Midbrain (tissue), 1 donor: ENCODE measurements at regions not wholly inside any gene's neighbourhood (a gene's known extent, or its start where the extent isn't known, plus 50 kb on each side); places are given as distances from the start of the nearest gene placed in this dataset.
"Not testable (repeated sequence)": the region's sequence is repeated elsewhere in the genome, so short reads cannot be mapped to it uniquely, and the experiment has no call there.

Experiments
- DNase-seq: peaks from one replicate; lab custom pipeline; 2025; lab: John Stamatoyannopoulos, UW

DNA sequence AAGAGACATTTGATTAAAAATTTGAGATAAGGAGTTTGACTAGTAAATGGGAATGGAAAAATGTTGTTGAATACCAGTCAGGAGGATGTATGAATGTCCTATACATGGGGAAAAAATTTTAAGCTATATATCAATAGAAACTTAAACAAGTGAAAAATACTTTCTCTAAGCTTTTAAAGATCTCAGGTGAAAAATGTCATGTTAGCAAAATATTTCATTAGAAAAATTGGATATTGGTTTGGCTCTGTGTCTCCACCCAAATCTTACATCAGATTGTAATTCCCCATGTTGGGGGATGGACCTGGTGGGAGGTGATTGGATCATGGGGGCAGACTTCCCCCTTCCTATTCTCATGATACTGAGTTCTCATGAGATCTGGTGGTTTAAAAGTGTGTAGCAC is 279.6 kb upstream of the CADM2 start:
- no peak for DNase-seq

DNA sequence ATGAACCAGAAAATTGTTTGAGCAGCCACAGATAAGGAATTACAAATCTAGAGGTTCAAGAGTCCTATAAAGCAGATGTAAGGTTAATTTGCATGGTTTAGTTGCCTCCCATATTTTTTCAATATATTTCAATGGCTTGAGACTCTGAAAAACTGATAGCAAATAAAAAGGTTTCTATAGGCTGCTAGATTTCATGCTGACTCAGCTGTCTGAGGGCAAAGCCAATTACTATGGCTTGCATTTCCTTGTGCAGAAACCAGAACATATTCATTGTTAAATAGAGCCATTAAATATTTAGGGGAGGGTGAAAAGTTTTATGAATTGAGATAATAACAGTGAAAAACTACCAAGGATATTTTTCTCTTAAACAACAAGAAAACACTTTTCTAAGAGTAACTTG is 278.1 kb upstream of the CADM2 start:
- no peak for DNase-seq

DNA sequence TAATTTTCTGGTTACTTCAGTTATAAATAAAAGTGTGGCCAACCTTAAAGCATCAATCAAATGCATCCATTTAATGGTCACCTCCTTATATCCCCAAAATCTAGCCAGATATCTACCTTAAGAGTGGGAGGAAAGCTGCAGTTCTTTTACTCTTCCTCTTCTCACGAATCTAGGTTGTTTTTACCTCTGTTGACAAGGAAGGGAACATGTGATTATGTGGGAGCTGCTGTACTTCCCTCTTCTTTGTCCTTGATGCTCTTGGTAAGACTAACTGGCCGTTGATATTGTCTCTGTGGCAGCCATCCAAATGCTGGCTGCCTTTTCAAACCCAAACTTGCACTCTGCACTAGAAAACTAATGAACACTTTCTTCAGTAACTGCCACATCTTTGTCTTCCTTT is 275.3 kb upstream of the CADM2 start:
- no peak for DNase-seq

DNA sequence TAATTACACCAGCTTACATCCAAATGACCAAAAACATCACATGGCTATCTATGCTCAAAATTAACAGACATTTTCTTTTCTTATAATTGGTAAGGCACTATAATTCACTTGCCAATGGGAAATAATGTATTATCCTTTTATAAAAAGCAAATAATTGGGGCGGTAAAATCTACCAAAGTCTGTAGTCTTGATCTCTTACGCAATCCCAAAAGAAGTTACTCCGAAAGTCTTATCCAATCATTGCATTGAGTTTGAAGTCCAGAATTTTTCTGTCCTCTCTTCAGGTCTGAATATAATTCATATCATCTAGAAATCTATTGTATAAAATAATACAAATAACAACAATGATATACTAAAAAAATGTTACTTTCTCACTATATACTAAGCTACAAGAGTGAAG is 273.3 kb upstream of the CADM2 start:
- DNase-seq: no peak

DNA sequence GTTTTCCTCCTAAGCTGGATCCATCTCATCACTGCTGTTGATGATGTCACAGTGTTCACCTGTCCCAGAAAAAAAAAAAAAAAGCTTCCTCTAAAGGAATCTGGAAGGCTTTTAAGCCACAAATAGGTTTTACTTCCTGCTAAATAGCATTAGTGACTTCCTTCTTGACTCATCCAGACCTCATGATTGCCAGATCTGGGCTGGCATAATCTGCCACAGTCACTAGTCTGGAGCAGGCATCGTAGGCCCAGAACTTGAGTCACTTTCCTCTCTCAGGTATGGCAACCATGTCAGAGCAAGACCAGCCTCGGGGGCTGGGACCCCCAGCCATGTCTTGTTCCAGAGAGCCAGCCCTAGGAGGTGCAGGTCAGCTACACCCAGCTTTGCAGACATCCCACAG is 266.5 kb upstream of the CADM2 start:
- no peak for DNase-seq

DNA sequence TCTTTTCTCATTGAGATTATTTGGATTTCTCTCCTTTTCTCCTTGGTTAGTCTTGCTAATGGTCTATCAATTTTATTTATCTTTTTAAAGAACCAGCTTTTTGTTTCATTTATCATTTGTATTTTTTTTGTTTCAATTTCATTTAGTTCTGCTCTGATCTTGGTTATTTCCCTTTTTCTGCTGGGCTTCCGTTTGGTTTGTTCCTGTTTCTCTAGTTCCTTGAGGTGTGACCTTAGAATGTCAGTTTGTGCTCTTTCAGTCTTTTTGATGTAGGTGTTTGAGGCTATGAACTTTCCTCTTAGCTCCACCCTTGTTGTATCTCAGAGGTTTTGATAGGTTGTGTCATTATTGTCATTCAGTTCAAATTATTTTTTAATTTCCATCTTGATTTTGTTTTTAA is 248.5 kb upstream of the CADM2 start:
- not testable (repeated sequence) for DNase-seq

DNA sequence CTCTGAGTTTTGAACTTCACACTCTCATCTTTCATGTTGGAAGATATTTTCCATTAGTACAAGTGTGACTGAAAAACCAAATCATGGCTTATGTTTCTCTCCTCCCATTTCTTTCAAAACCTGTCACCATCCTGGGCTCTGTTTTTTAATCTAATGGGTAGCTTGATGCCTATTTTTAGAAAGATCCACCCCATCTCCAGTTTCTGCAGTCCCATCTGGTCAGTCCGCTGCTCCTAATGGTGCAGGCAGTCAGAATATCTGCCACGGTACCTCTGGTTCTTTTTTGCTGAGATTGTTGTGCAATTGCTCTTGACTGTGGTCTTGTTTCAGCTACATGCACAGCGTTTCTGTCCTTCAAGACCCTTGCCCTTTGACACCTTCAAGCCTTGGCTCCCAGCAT is 240.9 kb upstream of the CADM2 start:
- DNase-seq: no peak

DNA sequence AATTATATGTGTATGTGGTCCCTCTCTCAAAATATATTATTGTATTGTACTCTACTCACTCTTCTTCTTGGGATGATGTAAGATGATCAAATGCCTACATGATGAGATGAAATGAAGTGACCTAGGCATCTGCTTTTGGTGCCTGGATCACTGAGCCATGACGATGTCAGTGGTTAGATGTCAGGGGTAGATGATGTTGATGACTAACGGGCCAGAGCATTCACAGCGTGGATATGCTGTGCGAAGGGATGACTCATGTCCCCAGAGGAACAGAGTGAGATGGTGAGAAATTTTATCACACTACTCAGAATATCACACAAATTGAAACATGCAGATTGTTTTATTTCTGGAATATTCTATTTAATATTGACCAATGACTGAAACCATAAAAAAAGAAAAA is 233.9 kb upstream of the CADM2 start:
- DNase-seq: no peak

DNA sequence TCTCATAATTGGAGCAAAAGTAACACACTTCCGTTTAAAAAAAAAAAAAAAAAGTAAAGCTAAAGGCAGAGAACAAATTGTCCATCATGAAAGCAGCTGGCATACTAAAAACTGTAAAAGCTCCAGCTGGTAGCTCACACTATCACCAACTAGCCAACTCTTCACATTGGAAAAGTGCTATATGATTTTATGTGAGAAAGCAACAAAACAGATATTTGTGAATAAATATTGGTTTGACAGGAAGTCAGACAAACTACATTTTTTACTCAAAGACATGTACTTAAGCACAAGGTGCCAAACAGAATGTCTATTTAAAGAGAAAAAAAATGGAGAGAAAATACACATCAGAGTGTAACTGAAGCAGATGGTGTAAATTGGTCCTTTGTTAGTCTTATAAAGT is 231.2 kb upstream of the CADM2 start:
- no peak for DNase-seq

DNA sequence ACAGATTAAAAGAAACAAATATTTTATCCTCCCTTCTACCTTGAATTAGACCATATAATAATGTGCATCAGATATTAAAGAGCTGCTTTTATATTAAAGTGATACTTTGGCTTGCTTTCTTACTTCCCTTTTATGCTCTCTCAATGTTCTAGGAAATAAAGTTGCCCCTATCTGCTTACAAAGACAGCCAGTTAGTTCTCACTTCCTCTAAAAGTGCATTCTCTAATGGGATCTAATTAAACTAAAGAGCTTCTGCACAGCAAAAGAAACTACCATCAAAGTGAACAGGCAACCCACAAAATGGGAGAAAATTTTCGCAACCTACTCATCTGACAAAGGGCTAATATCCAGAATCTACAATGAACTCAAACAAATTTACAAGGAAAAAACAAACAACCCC is 224.1 kb upstream of the CADM2 start:
- DNase-seq: not testable (repeated sequence)

DNA sequence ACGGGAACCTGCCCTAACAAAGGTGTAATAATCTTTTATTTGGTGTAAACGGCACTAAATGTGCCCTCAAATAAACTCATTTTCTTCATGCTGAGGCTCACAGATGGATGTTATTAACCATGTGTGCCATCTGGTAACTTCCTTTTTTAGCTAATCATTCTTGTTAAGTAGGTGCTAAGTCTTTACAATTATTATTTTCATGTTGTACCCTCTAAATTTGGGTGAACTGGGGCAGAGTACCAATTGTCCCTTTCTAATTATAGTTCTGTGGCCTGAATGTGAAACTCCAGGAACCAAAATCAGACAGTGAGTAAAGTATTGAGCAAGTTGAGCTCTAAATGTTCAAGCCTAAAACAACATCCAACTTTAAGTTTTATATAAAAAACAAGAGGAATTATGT is 220.7 kb upstream of the CADM2 start:
- no peak for DNase-seq

DNA sequence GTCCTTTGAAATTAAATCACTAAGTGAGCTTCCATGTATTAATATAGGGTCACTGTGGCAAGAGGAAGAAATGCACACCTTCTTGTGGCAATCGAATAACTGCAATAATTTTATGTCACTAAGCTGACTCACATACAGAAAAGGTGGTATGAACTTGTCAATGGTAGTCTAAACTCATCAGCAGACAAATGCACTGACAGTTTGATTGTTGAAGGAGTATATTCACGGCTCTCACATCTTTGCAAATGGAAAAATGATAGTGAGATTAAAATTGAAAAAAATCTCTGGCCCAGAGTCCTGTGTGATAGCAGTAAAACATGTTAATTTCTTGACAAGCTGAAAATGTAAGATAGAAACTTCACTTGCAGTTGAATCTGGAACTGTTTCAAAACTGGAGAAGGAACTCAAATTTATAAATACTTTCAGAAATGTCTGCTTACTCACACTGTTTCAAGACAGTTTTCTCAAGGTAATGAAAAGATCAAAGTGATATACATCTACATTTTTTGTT is 215.8 kb upstream of the CADM2 start:
- DNase-seq: no peak

DNA sequence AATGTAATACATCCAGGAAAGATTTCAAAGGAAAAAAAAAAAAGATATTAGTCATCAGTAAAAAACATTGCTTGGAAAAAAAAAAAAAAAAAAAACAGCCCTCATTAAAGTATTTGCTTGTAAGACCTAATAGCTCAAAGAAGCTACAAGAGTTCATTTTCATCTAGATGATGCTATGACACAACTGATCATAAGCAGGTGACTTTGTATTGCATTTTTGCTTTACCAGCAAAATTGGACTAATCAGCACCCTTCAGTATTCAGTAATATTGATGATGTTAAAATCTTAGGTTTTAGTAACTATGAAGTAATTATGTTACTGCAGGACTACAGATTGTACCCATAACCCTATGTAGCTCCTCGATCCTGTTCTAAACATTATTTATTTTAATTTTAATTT is 214.7 kb upstream of the CADM2 start:
- no peak for DNase-seq

DNA sequence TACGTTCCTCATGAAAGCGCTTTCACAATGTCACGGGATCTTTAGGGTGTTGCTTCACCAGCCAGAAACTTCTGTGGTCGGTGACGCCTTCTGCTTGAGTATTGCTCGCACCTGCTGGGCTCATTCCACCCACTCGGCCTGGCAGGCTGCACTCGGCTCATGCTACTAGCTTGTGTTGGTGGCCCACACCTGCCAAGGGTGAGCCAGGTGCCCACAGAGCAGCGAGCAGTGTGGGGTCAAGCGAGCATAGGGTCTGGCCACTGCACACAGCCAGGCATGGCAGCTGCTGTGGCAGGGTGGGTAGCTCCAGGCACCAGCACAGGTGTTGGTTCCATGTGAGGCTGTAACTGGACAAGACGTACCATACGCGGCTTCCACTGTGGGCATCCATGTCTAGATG is 202.9 kb upstream of the CADM2 start:
- no peak for DNase-seq

DNA sequence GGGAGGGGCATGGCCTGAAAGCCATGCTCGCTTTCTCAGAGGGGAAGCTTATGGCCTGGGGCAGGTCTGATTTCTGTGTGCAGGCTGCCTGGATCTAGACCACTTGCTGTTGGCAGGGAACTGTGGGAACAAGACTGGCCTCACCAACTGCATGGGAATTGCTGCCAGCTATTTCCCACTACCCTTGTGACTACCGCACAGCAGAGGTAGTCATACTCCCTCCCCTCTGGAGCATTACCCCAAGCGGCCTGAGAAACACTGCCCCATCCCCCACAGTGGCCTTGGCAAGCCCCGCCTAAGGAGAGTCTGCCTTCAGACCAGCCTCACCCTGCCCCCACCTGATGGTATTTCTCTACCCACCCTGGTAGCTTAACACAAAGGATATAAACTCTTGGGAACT is 199.4 kb upstream of the CADM2 start:
- no peak for DNase-seq

DNA sequence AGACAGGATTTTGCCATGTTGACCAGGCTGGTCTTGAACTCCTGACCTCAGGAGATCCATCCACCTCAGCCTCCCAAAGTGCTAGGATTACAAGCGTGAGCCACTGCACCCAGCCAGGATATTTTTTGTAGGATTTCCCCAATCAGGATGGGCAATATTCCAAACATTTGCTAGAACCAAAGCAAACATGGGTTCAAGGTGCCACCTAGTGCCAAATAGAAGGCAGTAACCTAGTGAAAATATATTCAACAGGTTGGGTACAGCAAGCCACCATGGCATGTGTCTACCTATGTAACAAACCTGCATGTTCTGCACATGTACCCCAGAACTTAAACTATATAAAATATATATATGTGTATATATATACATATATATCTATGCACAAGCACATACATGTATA is 185.9 kb upstream of the CADM2 start:
- DNase-seq: no peak

DNA sequence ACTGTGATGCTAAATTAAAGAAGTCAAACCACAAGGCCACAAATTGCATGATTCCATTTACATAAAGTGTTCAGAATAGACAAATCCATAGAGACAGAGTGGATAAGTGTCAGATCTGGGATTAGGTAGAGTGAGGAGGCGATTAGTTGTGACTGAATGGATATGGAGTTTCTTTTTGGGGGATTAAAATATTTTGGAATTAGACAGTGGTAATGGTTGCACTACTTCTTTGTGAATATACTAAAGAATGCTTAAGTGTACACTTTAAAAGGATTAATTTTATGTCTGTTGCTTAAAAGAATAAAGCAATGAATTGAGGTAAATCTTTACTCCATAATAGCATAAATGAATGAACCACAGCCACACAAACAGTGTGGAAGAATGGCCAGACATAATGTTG is 175.5 kb upstream of the CADM2 start:
- no peak for DNase-seq

DNA sequence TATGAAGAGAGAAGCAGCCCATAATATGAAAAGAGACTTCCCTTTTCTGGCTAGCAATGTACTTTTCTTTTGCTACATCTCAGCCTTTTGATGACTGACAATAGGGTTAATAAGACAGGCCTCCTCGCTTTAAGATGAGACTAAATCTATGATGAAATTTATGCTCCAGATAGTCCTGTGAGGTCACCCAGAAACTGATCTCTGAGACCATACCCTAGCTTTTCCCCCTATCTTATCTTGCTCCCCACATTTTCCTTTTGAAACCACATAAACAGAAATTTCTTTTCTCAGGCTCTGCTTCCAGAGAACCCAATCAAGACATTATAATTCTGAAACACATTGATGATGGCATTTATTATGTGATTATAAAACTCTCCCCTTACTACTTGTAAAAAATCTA is 168.8 kb upstream of the CADM2 start:
- DNase-seq: no peak

DNA sequence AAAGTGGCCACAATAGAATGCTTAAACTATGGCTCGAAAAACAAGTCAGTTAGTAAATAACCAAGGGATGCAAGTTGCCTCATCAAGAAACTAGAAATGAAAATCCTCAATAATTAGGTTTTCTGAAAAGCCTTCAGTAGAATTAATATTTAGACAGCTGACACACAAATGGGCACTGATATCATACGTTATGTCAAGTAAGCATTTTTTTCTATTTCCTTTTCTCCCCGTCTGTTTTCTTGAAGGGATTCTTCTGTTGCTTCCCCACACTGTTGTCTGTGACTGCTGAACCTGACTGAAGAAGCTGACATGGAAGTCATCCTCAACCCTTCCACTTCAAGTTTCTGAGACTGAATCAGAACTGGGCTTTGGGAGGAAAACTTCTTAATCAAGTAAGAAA is 151.8 kb upstream of the CADM2 start:
- no peak for DNase-seq

DNA sequence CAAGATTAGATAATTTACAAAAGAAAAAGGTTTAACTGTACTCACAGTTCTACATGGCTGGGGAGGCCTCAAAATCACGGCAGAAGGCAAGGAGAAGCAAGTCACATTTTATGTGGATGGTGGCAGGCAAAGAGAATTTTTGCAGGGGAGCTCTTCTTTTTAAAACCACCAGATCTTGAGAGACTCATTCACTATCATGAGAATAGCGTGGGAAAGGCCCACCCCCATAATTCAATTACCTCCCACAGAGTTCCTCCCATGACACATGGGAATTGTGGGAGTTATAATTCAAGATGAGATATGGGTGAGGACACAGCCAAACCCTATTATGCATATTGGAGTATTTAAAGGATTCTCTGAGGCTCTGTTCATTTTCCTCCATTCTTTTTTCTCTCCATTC is 138.7 kb upstream of the CADM2 start:
- no peak for DNase-seq

DNA sequence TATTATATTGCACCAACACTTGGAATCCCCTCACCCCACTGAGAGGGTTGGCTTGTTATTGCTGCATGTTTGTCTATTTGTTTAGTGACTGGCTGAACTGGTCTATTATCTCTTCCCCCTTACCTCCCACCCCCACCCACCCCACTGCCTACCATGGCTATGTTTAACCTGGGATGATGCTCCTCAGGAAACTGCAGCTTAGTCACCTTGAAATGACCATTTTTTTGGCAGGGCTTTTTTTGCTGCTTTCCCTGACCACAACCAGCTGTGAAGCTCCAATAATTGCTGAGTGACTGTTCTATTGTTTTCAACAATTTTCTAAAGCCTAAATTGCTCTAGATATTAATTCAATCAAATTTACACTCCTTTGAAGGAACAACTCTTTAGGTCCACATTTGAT is 137.9 kb upstream of the CADM2 start:
- DNase-seq: no peak

DNA sequence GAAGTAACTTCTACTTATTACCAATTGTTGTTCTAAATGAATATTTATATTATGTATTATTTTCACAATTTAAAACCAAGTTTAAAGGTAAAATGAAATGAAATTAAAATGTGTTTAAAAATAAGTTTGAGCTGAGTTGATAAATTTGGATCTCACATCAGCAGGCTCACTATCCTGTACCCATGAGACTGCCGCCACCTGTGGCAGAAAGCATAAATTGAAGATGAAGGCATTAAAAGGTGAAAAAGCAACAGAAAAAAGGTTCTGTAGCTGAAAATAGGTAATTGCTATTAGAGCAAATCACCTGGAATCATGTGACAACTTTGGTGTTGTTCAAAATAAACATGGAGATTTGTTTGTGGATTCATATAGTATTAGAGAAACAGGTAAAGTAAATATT is 133.0 kb upstream of the CADM2 start:
- DNase-seq: no peak

DNA sequence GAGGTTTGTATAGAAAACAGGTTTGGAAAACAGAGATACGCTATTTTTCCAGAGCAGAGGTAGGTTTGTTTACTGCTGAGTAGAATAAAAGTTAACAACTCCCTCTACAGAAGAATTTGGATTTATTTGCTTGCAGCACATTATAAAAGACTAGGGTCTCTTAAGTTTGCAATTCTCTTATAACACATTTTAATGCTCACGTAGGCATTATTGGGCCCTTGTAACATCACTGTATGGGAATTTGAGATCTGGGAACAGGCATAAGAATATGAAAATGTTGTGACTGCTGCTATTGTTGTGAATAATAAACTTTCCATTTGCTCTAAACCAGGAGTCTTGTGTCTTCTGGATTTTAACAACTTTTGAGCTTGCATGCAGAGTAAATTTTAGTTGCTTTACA is 128.3 kb upstream of the CADM2 start:
- DNase-seq: no peak

DNA sequence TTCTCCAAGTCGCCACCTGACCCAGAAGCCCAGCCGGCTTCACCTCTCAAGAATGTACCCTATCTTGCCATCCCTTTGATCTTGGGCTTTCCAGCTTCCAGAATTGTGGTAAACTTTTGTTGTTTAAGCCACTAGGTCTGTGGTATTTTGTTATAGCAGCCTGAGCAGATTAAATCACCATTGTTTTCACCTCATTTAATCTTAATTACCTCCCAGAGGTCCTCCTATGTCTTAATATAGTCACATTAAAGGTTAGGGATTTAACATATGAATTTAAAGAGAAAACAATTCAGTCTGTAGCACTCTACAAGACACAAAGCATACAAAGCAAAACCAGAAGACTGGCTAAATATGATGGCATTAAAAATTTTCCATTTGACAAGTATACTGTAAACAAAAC is 123.4 kb upstream of the CADM2 start:
- no peak for DNase-seq

DNA sequence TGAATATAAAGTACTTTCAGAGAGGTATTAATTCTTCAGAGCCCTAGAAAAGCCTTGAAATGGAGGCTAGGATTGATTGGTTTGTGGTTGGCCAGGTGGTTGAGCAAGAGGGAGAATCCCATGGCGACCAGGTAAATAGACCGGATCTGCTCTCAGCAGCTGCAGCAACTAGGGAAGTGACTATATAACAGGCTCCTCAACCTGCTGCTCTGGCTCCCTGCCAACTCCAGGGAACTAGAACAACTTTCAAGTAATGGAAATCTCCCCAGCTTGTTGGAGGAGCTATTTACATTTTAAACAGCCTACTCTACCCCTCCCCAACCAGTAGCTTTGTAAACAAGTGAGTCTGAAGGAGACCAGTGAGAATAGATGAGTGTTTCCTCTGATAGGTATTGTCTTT is 121.8 kb upstream of the CADM2 start:
- no peak for DNase-seq
